Breast epithelium (tissue), 3 donors: ENCODE measurements at regions not wholly inside any gene's neighbourhood (a gene's known extent, or its start where the extent isn't known, plus 50 kb on each side); places are given as distances from the start of the nearest gene placed in this dataset.

Source experiments
- CTCF ChIP-seq, 3 donors: fragments of 450-650 bp; IDR thresholded peaks; one replicate each; pipeline ENCODE4 v1.5.1; 2016 to 2017; ENCODE audit warnings: antibody characterized with exemption in 3 of 3, mild to moderate bottlenecking in 3 of 3, moderate library complexity in 3 of 3
- POLR2A ChIP-seq: fragments of 450-650 bp; IDR thresholded peaks from one replicate; pipeline ENCODE4 v1.6.1; 2016; ENCODE audit warnings: antibody characterized with exemption, mild to moderate bottlenecking, moderate library complexity
- POLR2AphosphoS5 ChIP-seq, 3 donors: sonication (generic); formaldehyde crosslinking; IDR thresholded peaks; one replicate each; pipeline ENCODE4 v1.6.1; 2017; ENCODE audit warnings: antibody characterized with exemption in 3 of 3

GRCh38 chr6:159324596-159324995 is 155.4 kb downstream of the FNDC1 start:
- TF ChIP-seq CTCF (IDR thresholded peaks at IDR 0.05) = no peak
- TF ChIP-seq POLR2A = no peak
- no peak for TF ChIP-seq POLR2AphosphoS5 (IDR thresholded peaks at IDR 0.05)
